ENCODE measurements at regions not wholly inside any gene's neighbourhood (a gene's known extent, or its start where the extent isn't known, plus 50 kb on each side); places are given as distances from the start of the nearest gene placed in this dataset.

GRCh38 chr4:180615746-180616145, 1627.5 kb upstream of the TENM3 start:
- TF ChIP-seq POLR2A (IDR thresholded peaks at IDR 0.05; ENCODE audit: low read length) (no peak), GATA1 (IDR thresholded peaks at IDR 0.05; ENCODE audit: low read depth, low read length) (no peak)

All from erythroblast (primary cell).